ENCODE measurements at regions not wholly inside any gene's neighbourhood (a gene's known extent, or its start where the extent isn't known, plus 50 kb on each side); places are given as distances from the start of the nearest gene placed in this dataset.

GRCh38 chr15:39157882-39158281 is 423.0 kb upstream of the THBS1 start:
- TF ChIP-seq CTCF (IDR thresholded peaks at IDR 0.05 in 4 of 5, conservative IDR thresholded peaks at IDR 0.05 in 1 of 5) (no peak), POLR2A (IDR thresholded peaks at IDR 0.05) (no peak)
